Ascending aorta (tissue), 2 donors: ENCODE measurements at regions not wholly inside any gene's neighbourhood (a gene's known extent, or its start where the extent isn't known, plus 50 kb on each side); places are given as distances from the start of the nearest gene placed in this dataset.
"Not testable (repeated sequence)": the region's sequence is repeated elsewhere in the genome, so short reads cannot be mapped to it uniquely, and the experiment has no call there.

Experiments
- DNase-seq, 2 donors: peaks; one replicate each; pipeline ENCODE4 v3.0.0-alpha.2; 2019; ENCODE audit warnings: low spot score in 2 of 2
- H3K27ac ChIP-seq, 2 donors: fragments of 200-600 bp; sonication (generic); one replicate each; pipeline ENCODE4 v1.5.1; 2016 to 2017; ENCODE audit warnings: mild to moderate bottlenecking in 1 of 2
- H3K27me3 ChIP-seq: fragments of 200-600 bp; sonication (generic); one replicate; pipeline ENCODE4 v1.5.1; 2017
- H3K36me3 ChIP-seq, 2 donors: fragments of 200-600 bp; sonication (generic); one replicate each; pipeline ENCODE4 v1.5.1; 2016
- H3K4me1 ChIP-seq, 2 donors: fragments of 200-600 bp; sonication (generic); one replicate each; pipeline ENCODE4 v1.5.1; 2016 to 2017; ENCODE audit warnings: mild to moderate bottlenecking in 1 of 2
- H3K4me3 ChIP-seq, 2 donors: fragments of 200-600 bp; sonication (generic); one replicate each; pipeline ENCODE4 v1.5.1; 2016 to 2017; ENCODE audit warnings: mild to moderate bottlenecking in 1 of 2
- H3K9me3 ChIP-seq, 2 donors: fragments of 200-600 bp; sonication (generic); one replicate each; pipeline ENCODE4 v1.5.1; 2016
- CTCF ChIP-seq, 3 experiments: fragments of 200-600 bp in 2 of 3; fragments of 450-650 bp in 1 of 3; sonication (generic) in 2 of 3; IDR thresholded peaks; one replicate each; pipeline ENCODE4 v1.5.1; 2016 to 2019; ENCODE audit warnings: antibody characterized with exemption in 3 of 3, mild to moderate bottlenecking in 1 of 3, moderate library complexity in 1 of 3
- intact Hi-C: fragments of 100-400 bp; cut with DNase I; formaldehyde crosslinking; loops from one replicate; pipeline ENCODE4 v1.15.1; 2023

GRCh38 chr10:9951481-9952257 is 1066.0 kb upstream of the CELF2 start:
- no peak for DNase-seq
- H3K4me3 ChIP-seq = no peak overlapping the region
- H3K4me1 ChIP-seq = no peaks in the 10 kb centered on the region
- no peaks in the 10 kb centered on the region for H3K36me3 ChIP-seq
- intact Hi-C loops = no loop called here
- no peak overlapping the region for H3K27ac ChIP-seq
- no peaks in the 10 kb centered on the region for H3K27me3 ChIP-seq
- no peak for TF ChIP-seq CTCF (IDR thresholded peaks at IDR 0.05)
- H3K9me3 ChIP-seq = no peaks in the 10 kb centered on the region

- no peak overlapping the region for H3K27ac ChIP-seq
- H3K4me1 ChIP-seq = no peaks in the 10 kb centered on the region
- no peak for TF ChIP-seq CTCF (IDR thresholded peaks at IDR 0.05)
- no peaks in the 10 kb centered on the region for H3K27me3 ChIP-seq
- no peak overlapping the region for H3K4me3 ChIP-seq
- no peaks in the 10 kb centered on the region for H3K36me3 ChIP-seq
- DNase-seq = no peak
- intact Hi-C loops = no loop called here
- no peaks in the 10 kb centered on the region for H3K9me3 ChIP-seq
Measured at GRCh38 chr10:9957351-9957750, 1060.3 kb upstream of the CELF2 start.

DNA sequence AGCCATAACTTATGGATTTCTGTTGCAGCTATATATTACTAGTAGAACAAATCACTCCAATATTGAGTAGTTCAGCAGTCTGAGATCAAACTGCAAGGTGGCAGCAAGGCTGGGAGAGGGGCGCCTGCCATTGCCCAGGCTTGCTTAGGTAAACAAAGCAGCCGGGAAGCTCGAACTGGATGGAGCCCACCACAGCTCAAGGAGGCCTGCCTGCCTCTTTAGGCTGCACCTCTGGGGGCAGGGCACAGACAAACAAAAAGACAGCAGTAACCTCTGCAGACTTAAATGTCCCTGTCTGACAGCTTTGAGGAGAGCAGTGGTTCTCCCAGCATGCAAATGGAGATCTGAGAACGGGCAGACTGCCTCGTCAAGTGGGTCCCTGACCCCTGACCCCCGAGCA is 1059.8 kb upstream of the CELF2 start:
- H3K36me3 ChIP-seq, H3K27ac ChIP-seq, H3K4me3 ChIP-seq, H3K9me3 ChIP-seq, H3K27me3 ChIP-seq, DNase-seq, intact Hi-C loops, H3K4me1 ChIP-seq: not testable (repeated sequence)

DNA sequence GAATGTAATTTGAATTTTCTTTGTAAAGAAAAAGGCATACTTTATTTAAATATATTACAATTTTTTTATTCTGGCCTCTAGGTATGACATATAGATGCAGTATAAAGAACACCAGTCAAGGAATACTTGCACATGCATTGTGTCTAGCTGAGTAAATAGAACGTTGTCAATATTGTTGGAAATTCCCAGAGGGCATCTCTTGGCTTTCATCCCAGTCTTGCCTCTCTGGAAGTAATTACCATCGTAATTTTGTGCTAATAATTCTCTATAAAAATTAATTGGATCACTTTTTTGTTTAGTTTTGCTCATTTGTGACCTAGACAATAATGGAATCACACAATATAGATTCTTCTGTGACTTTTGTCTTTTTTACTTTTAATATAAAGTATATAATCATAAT is 1052.3 kb upstream of the CELF2 start:
- no peak overlapping the region for H3K27ac ChIP-seq
- intact Hi-C loops = no loop called here
- H3K9me3 ChIP-seq = no peaks in the 10 kb centered on the region

GRCh38 chr10:9986786-9987185 is 1030.9 kb upstream of the CELF2 start:
- no peak for DNase-seq
- H3K4me3 ChIP-seq = no peak overlapping the region
- peaks cover 0 to 3% of the 10 kb centered on the region in 2 donors for H3K4me1 ChIP-seq
- H3K27ac ChIP-seq = peak overlapping the region; percentile 53 to 68
- H3K9me3 ChIP-seq = no peaks in the 10 kb centered on the region
- no peaks in the 10 kb centered on the region for H3K27me3 ChIP-seq
- H3K36me3 ChIP-seq = no peaks in the 10 kb centered on the region
- TF ChIP-seq CTCF (IDR thresholded peaks at IDR 0.05) = no peak
- intact Hi-C loops = no loop called here

More for the DNA sequence above, 1052.3 kb upstream of the CELF2 start:
- Histone ChIP-seq H3K36me3 (no peaks in the 10 kb centered on the region), H3K4me3 (no peak overlapping the region), H3K4me1 (no peaks in the 10 kb centered on the region), H3K27me3 (no peaks in the 10 kb centered on the region)
- DNase-seq = no peak
- no peak for TF ChIP-seq CTCF (IDR thresholded peaks at IDR 0.05)

GRCh38 chr10:9987197-9987596 is 1030.5 kb upstream of the CELF2 start:
- no peak for DNase-seq
- no peaks in the 10 kb centered on the region for H3K36me3 ChIP-seq

More at GRCh38 chr10:9987197-9987596, 1030.5 kb upstream of the CELF2 start:
- Histone ChIP-seq H3K4me3 (no peak overlapping the region), H3K27ac (peak overlapping the region; percentile 53 to 68), H3K27me3 (no peaks in the 10 kb centered on the region), H3K4me1 (peaks cover 0 to 3% of the 10 kb centered on the region in 2 donors), H3K9me3 (no peaks in the 10 kb centered on the region)
- intact Hi-C loops = no loop called here
- TF ChIP-seq CTCF (IDR thresholded peaks at IDR 0.05) = no peak
